ENCODE measurements at regions not wholly inside any gene's neighbourhood (a gene's known extent, or its start where the extent isn't known, plus 50 kb on each side); places are given as distances from the start of the nearest gene placed in this dataset.

DNA sequence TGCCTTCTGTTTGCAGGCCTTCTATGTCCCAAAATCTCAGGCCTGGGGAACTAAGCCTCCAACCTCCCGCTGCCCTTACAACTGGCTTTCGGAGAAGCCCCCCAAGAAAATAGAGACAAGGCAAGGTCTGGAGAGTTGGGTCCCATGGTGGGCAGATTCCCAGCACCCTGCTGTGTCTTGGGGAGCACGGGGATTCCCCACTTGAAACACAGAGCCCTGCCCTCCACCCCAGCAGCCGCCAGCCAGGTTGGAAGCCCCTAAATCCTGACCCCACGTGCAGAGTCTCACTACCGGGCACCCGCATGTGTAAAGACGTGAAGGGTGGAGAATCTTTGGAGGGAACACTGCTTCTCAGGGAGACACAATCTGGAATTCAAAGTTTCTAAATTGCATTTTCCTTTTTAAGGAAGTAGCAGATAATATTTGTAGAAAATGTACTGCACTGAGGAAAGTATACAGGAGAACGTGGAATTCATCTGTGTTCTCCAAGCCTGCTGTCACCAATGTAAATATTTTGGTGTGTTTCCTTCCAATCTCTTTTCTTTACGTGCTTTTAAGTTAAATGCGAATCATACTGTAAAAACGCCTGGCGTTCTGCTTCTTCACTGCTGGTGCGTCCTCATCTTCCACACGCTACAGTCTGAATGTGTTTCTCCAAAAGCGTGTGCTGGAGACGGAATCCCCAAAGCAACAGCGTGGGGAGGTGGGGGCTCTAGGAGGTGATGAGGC lies 220.9 kb downstream of the BRD1 start:
- no peak for DNase-seq
- no peak overlapping the region for H3K4me2 ChIP-seq (ENCODE audit: low read length)
- intact Hi-C loops (cut with micrococcal nuclease): no loop called here
- no peak overlapping the region for H3K4me3 ChIP-seq (ENCODE audit: low read length)
- no peaks in the 10 kb centered on the region for H3K9me2 ChIP-seq (replicated peaks; ENCODE audit: low read length)
- H4K20me1 ChIP-seq (ENCODE audit: low read length): no peaks in the 10 kb centered on the region
- TF ChIP-seq EZH2phosphoT487 (IDR thresholded peaks at IDR 0.05; ENCODE audit: borderline replicate concordance, low read length) (no peak), EZH2 (IDR thresholded peaks at IDR 0.05; ENCODE audit: low read length, unreplicated experiment) (no peak)
- TF ChIP-seq, protein P1, sequence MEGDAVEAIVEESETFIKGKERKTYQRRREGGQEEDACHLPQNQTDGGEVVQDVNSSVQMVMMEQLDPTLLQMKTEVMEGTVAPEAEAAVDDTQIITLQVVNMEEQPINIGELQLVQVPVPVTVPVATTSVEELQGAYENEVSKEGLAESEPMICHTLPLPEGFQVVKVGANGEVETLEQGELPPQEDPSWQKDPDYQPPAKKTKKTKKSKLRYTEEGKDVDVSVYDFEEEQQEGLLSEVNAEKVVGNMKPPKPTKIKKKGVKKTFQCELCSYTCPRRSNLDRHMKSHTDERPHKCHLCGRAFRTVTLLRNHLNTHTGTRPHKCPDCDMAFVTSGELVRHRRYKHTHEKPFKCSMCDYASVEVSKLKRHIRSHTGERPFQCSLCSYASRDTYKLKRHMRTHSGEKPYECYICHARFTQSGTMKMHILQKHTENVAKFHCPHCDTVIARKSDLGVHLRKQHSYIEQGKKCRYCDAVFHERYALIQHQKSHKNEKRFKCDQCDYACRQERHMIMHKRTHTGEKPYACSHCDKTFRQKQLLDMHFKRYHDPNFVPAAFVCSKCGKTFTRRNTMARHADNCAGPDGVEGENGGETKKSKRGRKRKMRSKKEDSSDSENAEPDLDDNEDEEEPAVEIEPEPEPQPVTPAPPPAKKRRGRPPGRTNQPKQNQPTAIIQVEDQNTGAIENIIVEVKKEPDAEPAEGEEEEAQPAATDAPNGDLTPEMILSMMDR (conservative IDR thresholded peaks at IDR 0.05; ENCODE audit: low read depth, low read length): no peak
- no peaks in the 10 kb centered on the region for H3K79me2 ChIP-seq (ENCODE audit: low read length)
- H3K27ac ChIP-seq (ENCODE audit: low read length): no peak overlapping the region
- no peak overlapping the region for H2AFZ ChIP-seq (ENCODE audit: low read length)
- no peak for ATAC-seq
- no peak overlapping the region for H3K9ac ChIP-seq (ENCODE audit: low read length)
- ChIA-PET POLR2A (ENCODE audit: unreplicated experiment) (no interaction called here), CTCF (no interaction called here)
- H3K36me3 ChIP-seq (ENCODE audit: low read depth, low read length): no peaks in the 10 kb centered on the region
- H3K27me3 ChIP-seq (ENCODE audit: low read length): peaks cover 77% of the 10 kb centered on the region
- BruUV-seq (replicated peaks): no TSS peak
- H3K4me1 ChIP-seq (ENCODE audit: insufficient read depth, low read length): no peaks in the 10 kb centered on the region
- H3K9me3 ChIP-seq (ENCODE audit: low read length): no peaks in the 10 kb centered on the region
- no peaks in the 10 kb centered on the region for H3F3A ChIP-seq (ENCODE audit: low read length, unreplicated experiment)

GRCh38 chr22:49604732-49605302 lies 222.9 kb downstream of the BRD1 start:
- no peak for TF ChIP-seq EZH2 (IDR thresholded peaks at IDR 0.05; ENCODE audit: low read length, unreplicated experiment)
- TF ChIP-seq, protein P1 (conservative IDR thresholded peaks at IDR 0.05; ENCODE audit: low read depth, low read length): peak; percentile 52
- Histone ChIP-seq H3K27ac (ENCODE audit: low read length) (no peak overlapping the region), H3K36me3 (ENCODE audit: low read depth, low read length) (no peaks in the 10 kb centered on the region), H3K9me3 (ENCODE audit: low read length) (no peaks in the 10 kb centered on the region), H3K4me2 (ENCODE audit: low read length) (no peak overlapping the region), H3K4me3 (ENCODE audit: low read length) (no peak overlapping the region), H3K27me3 (ENCODE audit: low read length) (peaks cover 96% of the 10 kb centered on the region), H3F3A (ENCODE audit: low read length, unreplicated experiment) (no peaks in the 10 kb centered on the region), H3K4me1 (ENCODE audit: insufficient read depth, low read length) (no peaks in the 10 kb centered on the region), H2AFZ (ENCODE audit: low read length) (no peak overlapping the region), H3K79me2 (ENCODE audit: low read length) (no peaks in the 10 kb centered on the region), H3K9ac (ENCODE audit: low read length) (no peak overlapping the region), H4K20me1 (ENCODE audit: low read length) (no peaks in the 10 kb centered on the region), H3K9me2 (replicated peaks; ENCODE audit: low read length) (no peaks in the 10 kb centered on the region)
- intact Hi-C loops (cut with micrococcal nuclease): loop anchor here (1.0 kb wide), 1 partner anchor 171 kb away; no protein-coding TSS in a partner anchor
- POLR2A ChIA-PET (ENCODE audit: unreplicated experiment): no interaction called here
- BruUV-seq (replicated peaks): no TSS peak
- CTCF ChIA-PET: no interaction called here
- ATAC-seq (no peak), DNase-seq (peak; percentile 25)

DNA sequence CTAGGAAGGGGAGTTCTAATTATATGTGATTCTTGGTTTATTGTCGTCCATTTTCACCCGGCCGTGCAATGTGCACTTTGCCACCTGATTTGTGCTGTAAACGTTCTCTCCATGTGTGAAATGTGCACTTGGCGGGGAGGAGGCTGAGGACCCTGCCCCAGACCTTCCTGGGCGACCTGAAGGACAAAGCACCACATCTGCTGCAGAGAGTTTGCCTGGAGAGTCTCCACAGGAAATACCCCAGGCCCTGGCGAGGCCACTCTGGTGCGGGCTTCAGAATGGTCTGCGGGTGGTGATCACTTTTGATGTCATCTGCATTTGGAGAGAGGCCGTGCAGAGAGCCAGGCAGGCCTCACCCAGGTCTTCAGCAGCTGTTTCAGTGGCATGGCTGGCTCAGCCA lies 224.7 kb downstream of the BRD1 start:
- Histone ChIP-seq H3K36me3 (ENCODE audit: low read depth, low read length) (no peaks in the 10 kb centered on the region), H3K4me3 (ENCODE audit: low read length) (no peak overlapping the region), H3K27me3 (ENCODE audit: low read length) (peaks cover 91% of the 10 kb centered on the region), H3K4me2 (ENCODE audit: low read length) (no peak overlapping the region), H3K4me1 (ENCODE audit: insufficient read depth, low read length) (no peaks in the 10 kb centered on the region), H3F3A (ENCODE audit: low read length, unreplicated experiment) (no peaks in the 10 kb centered on the region), H2AFZ (ENCODE audit: low read length) (no peak overlapping the region), H3K27ac (ENCODE audit: low read length) (no peak overlapping the region), H3K9me2 (replicated peaks; ENCODE audit: low read length) (no peaks in the 10 kb centered on the region), H4K20me1 (ENCODE audit: low read length) (no peaks in the 10 kb centered on the region), H3K9ac (ENCODE audit: low read length) (no peak overlapping the region), H3K79me2 (ENCODE audit: low read length) (no peaks in the 10 kb centered on the region), H3K9me3 (ENCODE audit: low read length) (no peaks in the 10 kb centered on the region)
- no TSS peak for BruUV-seq (replicated peaks)
- POLR2A ChIA-PET (ENCODE audit: unreplicated experiment): no interaction called here
- TF ChIP-seq, protein P1 (conservative IDR thresholded peaks at IDR 0.05; ENCODE audit: low read depth, low read length): no peak
- TF ChIP-seq EZH2phosphoT487 (IDR thresholded peaks at IDR 0.05; ENCODE audit: borderline replicate concordance, low read length): no peak
- no peak for TF ChIP-seq EZH2 (IDR thresholded peaks at IDR 0.05; ENCODE audit: low read length, unreplicated experiment)
- no peak for ATAC-seq
- intact Hi-C loops (cut with micrococcal nuclease): no loop called here
- DNase-seq: no peak
- CTCF ChIA-PET: no interaction called here

Data from PC-3 (cell line).